GM12865 (cell line): ENCODE measurements at regions not wholly inside any gene's neighbourhood (a gene's known extent, or its start where the extent isn't known, plus 50 kb on each side); places are given as distances from the start of the nearest gene placed in this dataset.

Experiments
- DNase-seq: peaks from one replicate; pipeline ENCODE4 v3.0.0; 2010; ENCODE audit warnings: low read depth
- H3K4me3 ChIP-seq: 2 replicates; pipeline ENCODE4 v1.5.1; 2011; ENCODE audit warnings: mild to moderate bottlenecking, low read depth, low read length, control low read depth
- TF ChIP-seq, protein P1 (sequence below): IDR thresholded peaks from 2 replicates; pipeline ENCODE4 v1.5.1; 2011; ENCODE audit warnings: low read length, control low read depth, low read depth, inconsistent platforms; ENCODE audit not compliant: insufficient read depth; ENCODE audit errors: missing control alignments

DNA sequence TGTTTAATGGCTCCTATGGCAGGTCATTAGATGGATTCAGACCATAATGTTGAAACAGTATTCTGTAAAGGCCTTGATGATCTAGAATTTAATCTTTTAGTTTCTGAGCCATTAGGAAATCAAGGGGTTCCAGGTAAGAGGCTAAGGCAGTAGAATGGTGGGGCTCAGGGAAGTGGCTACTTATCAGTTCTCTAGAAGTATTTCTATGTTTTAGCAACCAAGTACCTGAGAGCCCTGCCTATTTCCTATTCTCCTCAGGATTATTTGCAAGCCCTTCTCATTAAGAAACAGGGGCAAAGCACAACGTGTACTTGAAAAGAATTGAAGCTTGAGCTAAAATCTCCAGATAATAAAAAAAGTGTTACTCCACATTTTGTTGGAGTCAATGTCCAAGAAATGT is 646.5 kb downstream of the RNF144B start:
- H3K4me3 ChIP-seq: no peak overlapping the region
- DNase-seq: no peak
- TF ChIP-seq, protein P1, sequence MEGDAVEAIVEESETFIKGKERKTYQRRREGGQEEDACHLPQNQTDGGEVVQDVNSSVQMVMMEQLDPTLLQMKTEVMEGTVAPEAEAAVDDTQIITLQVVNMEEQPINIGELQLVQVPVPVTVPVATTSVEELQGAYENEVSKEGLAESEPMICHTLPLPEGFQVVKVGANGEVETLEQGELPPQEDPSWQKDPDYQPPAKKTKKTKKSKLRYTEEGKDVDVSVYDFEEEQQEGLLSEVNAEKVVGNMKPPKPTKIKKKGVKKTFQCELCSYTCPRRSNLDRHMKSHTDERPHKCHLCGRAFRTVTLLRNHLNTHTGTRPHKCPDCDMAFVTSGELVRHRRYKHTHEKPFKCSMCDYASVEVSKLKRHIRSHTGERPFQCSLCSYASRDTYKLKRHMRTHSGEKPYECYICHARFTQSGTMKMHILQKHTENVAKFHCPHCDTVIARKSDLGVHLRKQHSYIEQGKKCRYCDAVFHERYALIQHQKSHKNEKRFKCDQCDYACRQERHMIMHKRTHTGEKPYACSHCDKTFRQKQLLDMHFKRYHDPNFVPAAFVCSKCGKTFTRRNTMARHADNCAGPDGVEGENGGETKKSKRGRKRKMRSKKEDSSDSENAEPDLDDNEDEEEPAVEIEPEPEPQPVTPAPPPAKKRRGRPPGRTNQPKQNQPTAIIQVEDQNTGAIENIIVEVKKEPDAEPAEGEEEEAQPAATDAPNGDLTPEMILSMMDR: no peak

DNA sequence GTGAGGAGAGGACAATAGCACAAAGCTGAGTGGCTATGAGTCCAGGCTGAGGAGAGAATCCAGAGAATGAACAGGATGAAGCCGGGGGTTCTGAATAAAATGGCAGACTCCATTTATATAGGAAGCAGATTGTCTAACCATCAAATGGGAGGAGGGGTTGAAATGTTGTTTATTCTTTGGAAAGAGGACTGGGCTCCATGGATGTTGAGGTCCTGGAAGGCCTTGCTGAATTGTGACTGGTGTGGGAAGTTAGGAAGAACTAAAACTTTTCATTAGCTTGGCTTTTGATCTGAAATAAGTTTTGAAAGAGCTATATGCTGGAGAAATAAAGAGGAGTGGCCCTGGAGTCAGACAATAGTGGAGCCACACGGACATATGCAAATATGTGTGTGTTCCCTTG is 647.8 kb downstream of the RNF144B start:
- H3K4me3 ChIP-seq: no peak overlapping the region
- TF ChIP-seq, protein P1: no peak
- DNase-seq: no peak

DNA sequence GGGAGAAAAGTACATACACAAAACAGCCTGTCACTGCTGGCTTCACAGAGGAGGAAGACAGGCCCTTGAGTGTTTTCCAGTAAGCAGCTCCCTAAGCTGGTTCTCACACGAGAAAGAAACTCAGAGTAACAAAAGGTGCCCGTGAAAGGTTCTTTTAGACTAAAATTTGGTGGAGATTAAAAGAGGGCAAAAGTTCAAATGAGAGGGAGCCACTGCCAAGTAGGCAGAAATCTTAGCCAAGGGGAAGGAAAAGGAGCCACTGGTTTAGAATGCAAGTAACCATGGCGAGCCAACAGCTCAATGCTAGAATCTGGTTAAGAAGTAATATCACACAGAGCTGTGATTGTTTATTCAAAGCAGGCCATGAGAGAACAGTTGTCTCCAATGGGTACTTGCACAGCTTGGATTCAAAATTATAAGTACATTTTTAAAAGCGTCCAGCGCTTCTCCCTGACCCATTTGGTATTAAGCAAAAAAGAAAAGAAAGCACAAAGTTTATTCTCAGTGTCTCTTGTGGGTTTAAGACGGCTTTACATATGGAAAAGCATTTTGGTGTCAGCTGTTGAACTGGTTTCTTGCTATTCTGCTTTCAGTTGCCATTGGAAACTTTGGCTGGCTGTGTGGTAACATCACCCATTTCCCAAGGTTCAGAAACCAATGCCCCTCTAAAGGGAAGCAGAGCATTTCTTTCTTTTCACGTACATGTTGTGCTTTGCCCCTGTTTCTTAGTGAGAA is 648.5 kb downstream of the RNF144B start:
- no peak for DNase-seq
- TF ChIP-seq, protein P1: no peak
- no peak overlapping the region for H3K4me3 ChIP-seq

DNA sequence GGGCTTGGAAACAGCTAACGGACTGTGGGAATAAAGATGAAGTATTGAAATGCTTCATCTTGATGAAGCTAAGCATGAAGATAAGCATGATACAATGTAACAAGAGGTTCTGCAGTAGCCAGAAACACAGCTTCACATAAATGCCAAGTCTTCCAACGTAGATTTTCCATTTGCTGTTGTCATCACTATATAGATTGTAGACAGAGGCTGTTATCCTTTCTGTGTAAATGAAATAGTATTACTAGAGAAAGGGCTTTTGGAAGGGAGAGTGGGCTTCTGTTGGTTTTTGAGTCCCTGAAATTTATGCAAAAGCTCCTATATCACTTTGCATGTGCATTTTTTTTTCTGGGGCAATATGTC is 649.0 kb downstream of the RNF144B start:
- no peak overlapping the region for H3K4me3 ChIP-seq
- TF ChIP-seq, protein P1: no peak
- DNase-seq: no peak

DNA sequence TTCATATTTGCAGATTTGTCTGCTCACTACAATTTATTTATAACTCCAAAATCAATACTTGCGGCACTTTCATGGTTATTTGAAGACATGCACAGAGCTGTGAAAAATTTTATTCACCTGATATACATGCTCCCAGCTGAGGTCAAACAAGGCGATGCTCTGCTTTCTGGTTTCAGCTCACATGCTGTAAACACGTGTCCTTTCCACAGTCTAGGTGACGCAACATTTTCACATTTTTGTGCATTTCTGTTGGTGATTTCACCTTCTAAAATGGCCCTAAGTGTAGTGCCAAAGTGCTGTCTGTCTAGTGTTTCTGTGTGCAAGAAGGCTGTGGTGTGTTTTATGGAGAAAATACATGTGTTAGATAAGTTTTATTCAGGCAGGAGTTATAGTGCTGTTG is 650.5 kb downstream of the RNF144B start:
- H3K4me3 ChIP-seq: no peak overlapping the region
- TF ChIP-seq, protein P1: no peak
- DNase-seq: no peak

DNA sequence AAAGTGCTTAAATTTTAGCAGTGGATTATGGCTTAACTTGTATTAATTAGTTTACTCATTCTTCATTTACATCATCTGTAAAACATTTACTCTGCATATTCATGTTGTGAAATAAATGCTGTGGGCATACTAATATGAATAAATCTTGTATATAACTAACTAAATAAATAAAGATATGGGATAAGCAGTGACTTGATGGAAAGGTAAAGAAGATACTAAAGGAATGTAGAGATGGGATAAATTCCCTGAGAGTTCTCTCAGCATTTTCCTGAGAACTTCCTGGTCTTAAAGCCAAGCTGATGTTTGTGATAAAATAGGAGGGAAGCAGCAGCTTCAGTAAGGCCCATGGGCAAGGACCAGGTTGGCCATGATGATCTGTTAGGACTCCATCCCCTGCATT is 652.1 kb downstream of the RNF144B start:
- H3K4me3 ChIP-seq: no peak overlapping the region
- TF ChIP-seq, protein P1: no peak
- DNase-seq: no peak

DNA sequence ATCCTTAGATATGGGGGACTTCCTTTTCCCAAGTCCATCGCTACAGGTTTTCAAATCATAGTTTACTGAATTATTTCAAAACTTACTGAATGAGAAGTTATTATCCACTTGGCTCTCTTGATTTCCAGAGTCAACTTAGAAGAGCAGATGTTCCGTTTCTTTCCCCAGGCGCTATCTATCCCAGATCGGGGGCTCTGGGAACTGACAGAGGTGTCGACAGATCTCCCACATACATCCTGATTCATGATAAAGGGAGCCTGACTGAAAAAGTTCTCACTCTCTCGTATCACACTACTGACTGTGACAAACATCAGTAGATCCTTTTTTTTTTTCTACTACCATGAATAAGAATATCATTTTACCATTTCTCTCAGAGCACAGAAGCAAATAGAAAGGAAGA is 654.8 kb downstream of the RNF144B start:
- DNase-seq: no peak
- TF ChIP-seq, protein P1: no peak
- H3K4me3 ChIP-seq: no peak overlapping the region
